Chondrocyte (in vitro differentiated cells): ENCODE measurements at regions not wholly inside any gene's neighbourhood (a gene's known extent, or its start where the extent isn't known, plus 50 kb on each side); places are given as distances from the start of the nearest gene placed in this dataset.

Source experiments
- DNase-seq: peaks from one replicate; pipeline ENCODE4 v3.0.0; 2021; ENCODE audit warnings: mixed read lengths, low spot score
- H3K27ac Mint-ChIP-seq: one replicate; pipeline ENCODE4 v1.8.0; 2021; ENCODE audit warnings: mild to moderate bottlenecking, moderate library complexity, mixed read lengths; ENCODE audit not compliant: unreplicated experiment
- H3K27me3 Mint-ChIP-seq: 2 replicates; pipeline ENCODE4 v1.8.0; 2021; ENCODE audit warnings: low read depth, mixed read lengths
- H3K36me3 Mint-ChIP-seq: 2 replicates; pipeline ENCODE4 v1.8.0; 2021; ENCODE audit warnings: low read depth, mixed read lengths
- H3K4me1 Mint-ChIP-seq: 2 replicates; pipeline ENCODE4 v1.8.0; 2021; ENCODE audit warnings: low read depth, mild to moderate bottlenecking, mixed read lengths
- H3K4me3 Mint-ChIP-seq: one replicate; pipeline ENCODE4 v1.8.0; 2021; ENCODE audit warnings: mild to moderate bottlenecking, moderate library complexity, mixed read lengths; ENCODE audit not compliant: unreplicated experiment
- H3K9me3 Mint-ChIP-seq: 2 replicates; pipeline ENCODE4 v1.8.0; 2021; ENCODE audit warnings: low read depth, mixed read lengths
- CTCF ChIP-seq: fragments of 200-600 bp; sonication (generic); IDR thresholded peaks from 2 replicates; pipeline ENCODE4 v1.5.0; 2021; ENCODE audit warnings: antibody characterized with exemption, mild to moderate bottlenecking, moderate library complexity

DNA sequence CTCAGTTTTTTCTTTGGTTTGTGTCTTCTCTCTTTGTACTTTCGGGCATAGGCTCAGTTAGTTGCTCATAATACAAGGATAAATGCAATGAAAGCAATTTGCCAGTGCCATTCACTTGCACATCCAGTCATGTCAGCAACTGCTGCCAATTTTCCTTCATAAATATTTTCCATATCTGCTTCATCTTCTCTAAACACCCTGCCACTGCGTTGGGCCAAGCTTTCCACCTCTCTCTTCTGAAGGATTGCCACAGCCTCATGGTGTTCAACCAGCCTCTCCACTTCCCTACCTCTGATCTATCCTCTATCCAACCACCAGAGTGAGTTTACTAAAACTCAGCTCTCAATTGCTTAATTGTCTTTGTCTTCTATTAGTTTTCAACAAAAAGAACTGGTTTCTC lies 192.5 kb upstream of the ZNF462 start:
- Mint-ChIP-seq H3K4me3 (no peak overlapping the region), H3K9me3 (no peaks in the 10 kb centered on the region), H3K36me3 (no peaks in the 10 kb centered on the region), H3K27me3 (no peaks in the 10 kb centered on the region), H3K27ac (no peak overlapping the region), H3K4me1 (no peaks in the 10 kb centered on the region)
- DNase-seq = no peak
- TF ChIP-seq CTCF = no peak

GRCh38 chr9:106675780-106676179 lies 187.2 kb upstream of the ZNF462 start:
- TF ChIP-seq CTCF = no peak
- Mint-ChIP-seq H3K27me3 (no peaks in the 10 kb centered on the region), H3K27ac (no peak overlapping the region), H3K4me3 (no peak overlapping the region), H3K36me3 (no peaks in the 10 kb centered on the region), H3K9me3 (no peaks in the 10 kb centered on the region), H3K4me1 (no peaks in the 10 kb centered on the region)
- DNase-seq = no peak

- no peaks in the 10 kb centered on the region for H3K27me3 Mint-ChIP-seq
- no peak for DNase-seq
- H3K27ac Mint-ChIP-seq = no peak overlapping the region
- TF ChIP-seq CTCF = no peak
- H3K4me3 Mint-ChIP-seq = no peak overlapping the region
- H3K36me3 Mint-ChIP-seq = no peaks in the 10 kb centered on the region
- H3K9me3 Mint-ChIP-seq = peaks cover 4% of the 10 kb centered on the region
- H3K4me1 Mint-ChIP-seq = no peaks in the 10 kb centered on the region
Observed at GRCh38 chr9:106677374-106677773, 185.6 kb upstream of the ZNF462 start.

- TF ChIP-seq CTCF = no peak
- Mint-ChIP-seq H3K4me1 (no peaks in the 10 kb centered on the region), H3K36me3 (no peaks in the 10 kb centered on the region), H3K4me3 (no peak overlapping the region), H3K27ac (no peak overlapping the region), H3K27me3 (no peaks in the 10 kb centered on the region), H3K9me3 (peaks cover 4% of the 10 kb centered on the region)
- no peak for DNase-seq
Observed at GRCh38 chr9:106677830-106678229, 185.1 kb upstream of the ZNF462 start.

- Mint-ChIP-seq H3K27ac (no peak overlapping the region), H3K4me3 (no peak overlapping the region), H3K36me3 (no peaks in the 10 kb centered on the region), H3K4me1 (no peaks in the 10 kb centered on the region), H3K9me3 (peaks cover 4% of the 10 kb centered on the region), H3K27me3 (no peaks in the 10 kb centered on the region)
- no peak for TF ChIP-seq CTCF
- DNase-seq = no peak
Observed at GRCh38 chr9:106678273-106678672, 184.7 kb upstream of the ZNF462 start.
